ENCODE measurements at regions not wholly inside any gene's neighbourhood (a gene's known extent, or its start where the extent isn't known, plus 50 kb on each side); places are given as distances from the start of the nearest gene placed in this dataset.
"Not testable (repeated sequence)": the region's sequence is repeated elsewhere in the genome, so short reads cannot be mapped to it uniquely, and the experiment has no call there.

DNA sequence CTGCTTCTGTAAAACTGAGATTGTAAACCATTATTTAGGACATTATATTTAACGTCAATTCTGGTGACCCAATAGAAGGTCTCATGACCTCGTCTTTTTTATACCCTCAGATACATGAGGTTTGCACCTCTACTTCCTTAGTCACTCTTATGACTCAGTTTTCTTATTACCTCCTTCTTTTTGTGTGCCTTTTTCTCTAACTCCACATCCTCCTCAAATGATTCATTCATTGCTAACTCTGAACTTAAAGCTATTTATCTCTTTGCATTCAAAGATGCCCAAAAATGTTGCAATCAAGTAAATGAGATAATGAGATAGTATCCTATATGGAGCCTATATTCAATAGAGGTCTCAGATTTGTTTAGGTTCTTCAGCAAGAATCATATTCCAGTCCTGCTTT, 121.0 kb upstream of the KYNU start:
- no peak for DNase-seq

DNA sequence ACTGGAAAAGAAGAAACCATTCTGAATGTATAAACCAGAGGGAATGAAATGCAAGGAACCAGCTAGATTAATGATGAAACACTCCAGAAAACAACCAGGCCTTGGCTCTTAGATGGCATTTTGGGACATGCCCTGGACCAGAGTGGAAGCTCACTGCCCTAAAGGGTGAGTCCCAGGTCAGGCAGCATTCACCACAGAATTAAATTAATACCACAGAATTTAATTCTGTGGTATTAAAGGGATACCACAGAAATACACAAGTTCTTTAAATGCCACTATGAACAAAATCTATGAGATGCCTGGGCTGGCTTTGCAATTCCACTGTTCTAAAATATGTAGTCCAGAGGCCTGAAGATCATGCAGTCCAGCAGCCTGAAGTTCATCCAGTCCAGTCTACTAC, 122.3 kb upstream of the KYNU start:
- no peak for DNase-seq

DNA sequence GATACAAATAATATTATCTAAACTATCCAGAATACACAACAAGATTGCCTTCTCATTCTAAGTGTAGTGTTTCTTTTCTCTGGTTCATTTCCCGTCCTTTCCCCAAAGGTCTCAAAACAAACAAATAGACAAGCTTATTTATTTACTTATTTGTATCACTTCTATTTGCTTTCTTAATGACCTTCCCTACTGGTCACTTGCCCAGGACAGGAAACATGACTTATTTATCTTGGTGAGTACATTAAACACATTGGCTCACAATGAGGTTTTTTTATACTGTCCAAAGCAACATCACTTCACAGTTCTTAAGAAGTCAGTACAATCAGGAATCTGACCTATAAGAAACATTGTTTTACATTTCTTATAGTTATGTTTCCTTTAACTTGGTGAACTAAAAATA, 123.3 kb upstream of the KYNU start:
- DNase-seq = no peak

DNA sequence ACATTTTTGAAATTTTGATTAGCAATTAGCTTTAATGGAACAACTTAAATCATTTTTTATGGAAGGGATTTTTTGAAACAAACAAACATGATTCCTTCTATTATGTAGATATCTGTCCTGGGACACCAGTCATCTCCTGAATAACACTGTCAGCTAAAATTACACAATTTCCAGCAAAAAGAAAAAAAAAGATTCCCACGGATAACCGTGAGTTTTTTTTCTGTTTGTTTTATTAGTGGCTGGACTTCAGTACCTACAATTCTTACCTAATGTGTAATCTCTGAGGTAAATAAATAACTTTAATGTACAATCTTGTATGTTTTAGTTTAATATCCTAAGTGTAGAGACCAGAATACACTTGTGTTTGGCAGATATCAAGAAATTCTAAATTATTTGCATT, 126.6 kb upstream of the KYNU start:
- DNase-seq = no peak

DNA sequence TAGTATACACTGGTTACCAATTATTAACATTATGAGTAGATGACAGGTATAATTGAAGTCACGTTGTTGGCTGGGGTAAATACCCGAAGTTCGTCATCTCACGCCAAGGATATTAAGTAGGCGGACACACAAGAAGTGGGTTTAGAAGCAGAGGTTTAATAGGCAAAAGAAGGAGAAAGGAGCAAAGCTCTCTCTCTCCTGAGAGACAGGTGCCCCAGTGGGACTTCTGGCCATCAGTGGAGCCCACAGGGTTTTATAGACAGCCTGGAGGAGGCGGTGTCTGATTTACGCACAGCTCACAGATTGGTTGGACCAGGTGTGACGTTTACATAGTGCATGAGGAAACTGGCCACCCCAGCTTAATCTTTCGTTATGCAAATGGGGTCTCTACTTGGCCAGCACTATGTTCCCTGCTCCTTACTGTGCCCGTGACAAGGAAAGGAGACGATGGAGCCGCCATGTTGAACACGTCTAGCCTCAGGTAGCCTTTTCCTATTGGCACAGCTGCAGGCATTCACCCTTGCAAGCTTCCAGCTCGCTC, 128.8 kb upstream of the KYNU start:
- DNase-seq = no peak

DNA sequence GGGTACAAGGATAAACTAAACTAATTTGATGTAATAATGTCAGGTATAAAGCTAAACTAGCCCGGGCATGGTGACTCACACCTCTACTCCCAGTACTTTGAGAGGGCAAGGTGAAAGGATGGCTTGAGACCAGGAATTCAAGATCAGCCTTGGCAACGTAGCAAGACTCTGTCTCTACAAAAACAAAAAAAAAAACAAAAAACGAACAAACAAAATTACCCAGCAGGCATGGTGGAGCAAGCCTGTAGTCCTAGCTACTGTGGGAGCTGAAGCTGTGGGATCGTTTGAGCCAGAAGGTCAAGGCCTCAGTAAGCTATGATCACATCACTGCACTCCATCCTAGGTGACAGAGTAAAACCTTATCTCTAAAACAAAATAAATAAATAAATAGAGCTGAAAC, 131.8 kb upstream of the KYNU start:
- DNase-seq = no peak

DNA sequence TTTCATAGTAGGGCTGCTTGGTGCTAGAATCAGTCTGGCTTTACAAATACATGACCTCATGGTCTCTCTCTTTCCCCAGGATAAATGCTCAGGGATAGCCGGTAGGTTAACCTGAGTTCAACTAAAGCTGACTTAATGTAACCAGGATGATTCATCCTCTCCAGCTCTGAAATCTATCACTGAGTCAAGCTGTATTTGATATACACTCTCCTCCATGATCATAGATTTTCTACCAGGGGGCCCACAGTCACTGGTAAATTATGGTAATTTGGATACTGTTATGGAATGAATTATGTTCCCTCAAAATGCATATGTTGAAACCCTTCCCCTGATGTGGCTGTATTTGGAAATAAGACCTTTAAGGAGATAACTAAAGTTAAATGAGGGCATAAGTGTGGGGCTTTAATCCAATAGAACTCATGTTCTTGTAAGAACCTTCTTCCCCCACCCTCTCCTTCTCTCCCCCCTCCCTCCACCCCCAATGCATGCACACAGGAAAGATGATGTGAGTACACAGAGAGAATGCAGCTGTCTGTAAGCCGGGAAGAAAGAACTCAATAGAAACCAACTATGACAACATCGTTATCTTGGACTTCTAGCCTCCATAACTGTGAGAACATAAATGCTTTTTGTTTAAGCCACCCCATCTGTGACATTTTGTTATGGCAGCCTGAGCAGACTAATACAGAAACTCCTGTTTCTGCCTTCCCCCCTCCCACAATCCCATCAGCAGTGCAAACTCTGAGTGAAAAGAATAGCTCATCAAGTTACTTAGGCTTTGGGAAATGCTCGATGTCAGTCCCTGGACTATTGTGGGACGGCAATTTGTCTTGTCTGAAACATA, 134.9 kb upstream of the KYNU start:
- no peak for DNase-seq

DNA sequence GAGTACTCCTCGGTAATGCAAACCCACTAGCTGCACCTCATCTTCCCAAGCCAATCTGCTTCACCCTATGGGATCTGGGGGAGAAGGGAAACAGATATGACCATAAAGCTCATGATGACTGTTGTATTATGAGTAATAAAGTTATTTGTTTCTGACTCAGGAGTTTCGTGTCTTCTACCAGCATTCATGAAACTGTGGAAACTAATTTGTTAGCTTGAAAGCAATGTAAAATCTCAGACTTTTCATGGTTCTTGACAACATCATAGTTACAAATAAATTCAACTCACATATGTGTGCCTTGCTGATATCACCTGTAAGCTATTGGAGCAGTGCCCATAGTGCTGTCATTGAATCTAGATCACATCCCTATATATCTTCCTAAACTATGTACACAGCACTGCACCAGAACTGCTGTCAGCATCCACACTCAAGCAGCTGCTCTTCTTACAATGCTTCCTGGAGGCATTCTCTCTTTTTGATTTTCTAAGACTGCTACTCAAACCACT, 135.6 kb upstream of the KYNU start:
- DNase-seq = no peak

DNA sequence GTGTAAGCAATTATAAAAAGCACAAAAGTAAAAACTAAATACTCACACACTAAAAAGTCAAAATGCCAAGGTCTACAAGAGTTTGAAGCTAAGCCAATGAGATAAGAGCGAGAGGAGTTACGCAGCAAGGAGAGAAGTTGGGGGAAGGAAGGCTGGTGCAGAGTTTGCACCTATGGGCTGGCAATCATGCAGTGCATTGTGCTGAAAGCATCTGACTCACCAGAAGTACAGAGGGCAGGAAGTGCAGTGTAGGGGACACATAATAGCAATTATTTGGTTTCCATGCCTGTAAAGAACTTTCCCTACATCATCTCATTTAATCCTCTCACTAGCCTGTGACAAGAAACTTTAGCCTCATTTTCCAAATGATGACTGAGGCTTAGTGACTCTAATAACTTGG, 142.7 kb upstream of the KYNU start:
- DNase-seq = no peak

DNA sequence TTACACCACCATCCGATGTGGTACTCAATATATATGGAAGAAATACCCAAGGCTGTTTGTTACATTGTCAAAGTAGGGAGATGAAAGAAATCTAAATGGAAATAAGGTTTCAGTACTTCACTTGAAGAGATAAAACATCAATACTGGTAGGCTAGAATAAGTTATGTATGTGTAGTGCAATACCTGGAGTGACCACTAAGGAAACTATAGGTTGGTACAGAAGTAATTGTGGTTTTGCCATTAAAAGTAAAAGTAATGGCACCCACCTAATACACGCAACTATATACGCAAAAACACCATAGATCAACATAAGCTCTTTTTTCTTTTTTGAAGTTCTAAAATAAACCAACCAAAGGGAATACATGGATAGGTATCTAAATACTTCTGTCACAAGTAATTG, 143.2 kb upstream of the KYNU start:
- no peak for DNase-seq

DNA sequence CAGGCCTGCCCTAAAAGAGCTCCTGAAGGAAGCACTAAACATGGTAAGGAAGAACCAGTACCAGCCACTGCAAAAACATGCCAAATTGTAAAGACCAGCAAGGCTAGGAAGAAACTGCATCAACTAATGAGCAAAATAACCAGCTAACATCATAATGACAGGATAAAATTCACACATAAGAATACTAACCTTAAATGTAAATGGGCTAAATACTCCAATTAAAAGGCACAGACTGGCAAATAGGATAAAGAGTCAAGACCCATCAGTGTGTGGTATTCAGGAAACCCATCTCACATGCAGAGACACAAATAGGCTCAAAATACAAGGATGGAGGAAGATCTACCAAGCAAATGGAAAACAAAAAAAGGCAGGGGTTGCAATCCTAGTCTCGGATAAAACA, 147.7 kb upstream of the KYNU start:
- not testable (repeated sequence) for DNase-seq

DNA sequence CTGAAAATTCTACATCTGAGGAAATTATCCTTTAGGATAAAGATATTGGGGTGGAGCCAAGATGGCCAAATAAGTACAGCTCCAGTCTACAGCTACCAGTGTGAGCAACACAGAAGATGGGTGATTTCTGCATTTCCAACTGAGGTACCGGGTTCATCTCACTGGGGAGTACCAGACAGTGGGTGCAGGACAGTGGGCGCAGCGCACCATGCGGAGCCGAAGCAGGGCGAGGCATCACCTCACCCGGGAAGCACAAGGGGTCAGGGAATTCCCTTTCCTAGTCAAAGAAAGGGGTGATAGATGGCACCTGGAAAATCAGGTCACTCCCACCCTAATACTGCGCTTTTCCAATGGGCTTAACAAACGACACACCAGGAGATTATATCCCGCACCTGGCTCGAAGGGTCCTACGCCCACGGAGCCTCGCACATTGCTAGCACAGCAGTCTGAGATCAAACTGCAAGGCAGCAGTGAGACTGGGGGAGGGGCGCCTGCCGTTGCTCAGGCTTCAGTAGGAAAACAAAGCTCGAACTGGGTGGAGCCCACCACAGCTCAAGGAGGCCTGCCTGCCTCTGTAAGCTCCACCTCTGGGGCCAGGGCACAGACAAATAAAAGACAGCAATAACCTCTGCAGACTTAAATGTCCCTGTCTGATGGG, 149.5 kb upstream of the KYNU start:
- not testable (repeated sequence) for DNase-seq

DNA sequence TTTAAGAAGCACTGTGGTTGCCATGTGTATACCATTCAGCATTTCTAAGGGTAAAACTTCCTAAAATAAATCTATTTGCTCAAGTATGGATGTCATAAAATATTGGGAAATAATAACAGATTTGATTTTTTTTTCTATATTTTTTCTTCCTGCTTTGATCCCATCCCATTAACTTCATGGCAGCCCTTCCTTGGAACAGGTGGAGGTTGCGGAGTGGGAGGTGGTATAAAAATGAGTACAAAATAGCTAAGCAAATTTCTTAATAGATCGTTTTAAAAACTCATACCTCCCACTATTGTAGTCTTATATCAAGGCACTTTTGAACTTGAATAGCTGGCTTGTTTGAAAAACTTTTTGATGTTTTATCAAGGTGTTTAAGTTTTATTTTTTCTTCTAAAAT, 152.1 kb upstream of the KYNU start:
- DNase-seq = no peak

DNA sequence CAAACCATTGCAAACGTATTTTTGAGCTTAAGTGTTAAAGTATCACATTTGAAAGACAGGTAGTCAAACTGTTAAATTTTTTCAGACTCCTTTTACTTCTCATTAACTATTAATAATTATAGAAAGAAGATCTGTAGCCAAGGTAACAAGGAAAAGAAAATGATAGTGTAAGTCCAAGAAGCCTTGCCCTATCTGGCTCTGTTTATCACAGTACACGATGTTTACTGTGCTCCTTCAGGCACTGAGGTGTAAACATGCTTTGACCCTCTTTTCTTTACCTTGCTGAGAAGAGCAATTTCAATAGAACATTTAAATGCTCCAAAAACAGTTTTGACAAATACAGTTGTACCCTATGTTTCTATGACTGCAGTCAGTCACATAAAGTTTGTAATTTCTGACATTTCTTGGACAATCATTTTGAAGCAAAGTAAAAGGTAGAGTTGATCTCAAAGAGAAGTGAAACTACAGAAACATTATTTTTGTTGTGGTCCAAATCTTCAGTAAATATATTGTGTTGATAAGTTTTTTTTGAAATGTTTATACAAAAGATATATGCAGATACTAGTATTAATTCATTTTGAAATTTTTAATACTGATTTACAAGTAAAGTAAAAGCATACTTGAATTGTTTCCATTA, 152.6 kb upstream of the KYNU start:
- no peak for DNase-seq

DNA sequence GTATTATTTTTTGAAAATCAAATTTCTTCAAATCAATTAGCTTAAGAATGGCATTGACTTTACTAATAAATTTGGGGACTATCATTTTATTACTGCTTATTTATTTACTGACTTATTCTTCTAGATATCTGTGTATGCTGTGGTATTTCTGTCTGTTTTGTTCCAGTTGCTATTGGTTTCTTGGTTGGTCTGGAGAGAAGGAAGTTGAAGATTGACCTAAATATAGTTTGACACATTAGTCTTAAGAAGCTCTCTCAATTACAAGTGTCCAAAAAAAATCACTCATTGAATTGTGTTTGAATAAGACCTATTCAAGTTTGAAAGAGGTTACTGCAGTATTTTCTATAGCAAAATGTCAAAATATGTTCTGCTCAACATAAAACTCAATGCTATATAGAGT, 153.3 kb upstream of the KYNU start:
- DNase-seq = no peak

DNA sequence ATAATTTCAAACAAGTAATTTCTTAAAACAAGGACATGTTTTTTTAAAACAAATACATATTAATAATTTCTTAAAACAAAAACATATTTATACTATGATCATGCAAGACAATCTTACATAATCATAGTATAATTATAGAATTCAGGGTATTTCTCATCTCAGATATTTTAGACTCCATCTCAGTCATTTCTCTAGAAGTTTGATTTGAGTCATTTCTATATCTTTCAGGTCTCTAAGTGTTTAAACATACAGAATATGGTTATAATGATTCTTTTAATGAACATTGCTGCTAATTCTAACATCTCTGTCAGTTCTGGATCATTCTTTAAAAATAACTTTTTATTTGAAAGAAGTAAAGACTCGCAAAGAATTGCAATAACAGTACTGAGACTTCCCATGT, 154.2 kb upstream of the KYNU start:
- no peak for DNase-seq

DNA sequence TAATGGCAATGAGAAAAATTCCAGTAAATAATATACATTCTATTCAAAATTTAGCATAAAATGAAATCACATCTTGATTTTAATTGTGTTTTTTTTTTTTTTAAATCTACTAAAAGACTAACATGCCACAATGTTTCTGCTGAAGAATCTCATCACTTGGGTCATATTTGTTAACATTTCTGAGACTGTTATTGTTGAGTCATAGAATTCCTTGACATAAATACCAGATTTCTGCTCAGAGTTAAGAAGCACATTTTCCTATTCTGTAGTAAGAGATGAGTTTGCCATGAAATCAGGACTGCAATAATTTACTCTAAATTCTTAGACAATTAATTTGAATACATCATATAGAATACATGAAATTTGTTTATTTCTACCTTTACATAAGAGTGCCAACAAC, 154.9 kb upstream of the KYNU start:
- no peak for DNase-seq

DNA sequence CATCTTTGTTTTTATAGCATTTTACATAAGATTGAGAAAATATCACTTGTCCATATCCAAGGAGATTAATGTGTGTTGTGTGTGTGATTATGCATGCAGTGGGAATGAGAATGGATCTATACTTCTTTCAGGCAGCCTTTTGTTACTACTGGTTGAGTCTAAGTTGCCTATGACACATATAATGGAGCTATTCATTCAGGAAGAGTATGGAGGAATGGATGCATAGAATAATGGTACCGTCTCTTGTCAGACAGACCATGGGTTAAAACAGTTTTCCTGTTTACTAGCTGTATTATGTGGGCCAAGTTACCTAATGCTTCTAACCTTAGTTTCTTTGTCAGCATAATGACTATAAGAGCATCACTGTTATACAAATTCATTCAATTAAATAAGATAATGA, 155.4 kb upstream of the KYNU start:
- no peak for DNase-seq

DNA sequence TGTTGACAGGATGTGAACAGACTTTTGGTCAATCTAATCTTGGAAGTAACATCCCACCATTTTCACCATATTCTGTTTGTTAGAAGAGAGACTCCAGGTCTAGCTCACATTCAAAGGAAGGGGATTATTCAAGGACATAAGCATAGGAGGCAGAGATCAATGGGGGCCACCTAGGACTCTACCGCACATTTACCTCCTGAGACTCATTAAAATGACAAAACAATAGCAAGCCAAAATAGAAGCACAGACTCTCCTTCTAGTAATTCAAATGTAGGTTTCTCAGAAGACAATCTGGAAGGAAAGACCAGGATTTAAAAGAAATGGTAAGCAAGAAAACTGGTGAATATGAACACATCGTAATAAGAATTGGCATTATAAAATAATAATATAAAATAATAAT, 156.4 kb upstream of the KYNU start:
- no peak for DNase-seq

DNA sequence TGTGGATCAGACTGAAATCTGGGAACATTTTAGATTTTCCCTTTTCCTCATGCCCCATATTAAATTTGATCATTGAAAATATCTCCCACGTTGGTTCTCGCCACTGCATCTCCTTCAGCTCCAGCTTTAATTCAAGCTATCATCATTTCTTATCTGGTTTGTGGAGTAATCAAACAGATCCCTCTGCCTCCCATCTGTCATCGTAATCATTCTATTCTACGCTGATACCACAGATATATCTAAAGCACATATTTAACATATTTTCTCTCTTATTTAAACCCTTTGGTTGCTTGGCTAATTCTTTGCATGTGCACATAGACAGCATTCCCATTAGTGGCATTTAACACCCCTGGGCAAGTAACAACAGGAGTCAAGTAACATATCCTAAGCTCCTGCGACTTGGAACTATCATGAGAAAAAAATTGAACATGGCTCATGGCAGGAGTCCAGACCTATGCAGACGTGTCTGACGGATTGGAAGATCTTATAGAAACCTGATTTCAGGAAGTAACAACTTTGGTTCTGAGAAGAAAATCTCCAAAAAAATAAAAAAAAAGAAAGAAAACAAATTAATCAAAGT, 158.8 kb upstream of the KYNU start:
- no peak for DNase-seq

DNA sequence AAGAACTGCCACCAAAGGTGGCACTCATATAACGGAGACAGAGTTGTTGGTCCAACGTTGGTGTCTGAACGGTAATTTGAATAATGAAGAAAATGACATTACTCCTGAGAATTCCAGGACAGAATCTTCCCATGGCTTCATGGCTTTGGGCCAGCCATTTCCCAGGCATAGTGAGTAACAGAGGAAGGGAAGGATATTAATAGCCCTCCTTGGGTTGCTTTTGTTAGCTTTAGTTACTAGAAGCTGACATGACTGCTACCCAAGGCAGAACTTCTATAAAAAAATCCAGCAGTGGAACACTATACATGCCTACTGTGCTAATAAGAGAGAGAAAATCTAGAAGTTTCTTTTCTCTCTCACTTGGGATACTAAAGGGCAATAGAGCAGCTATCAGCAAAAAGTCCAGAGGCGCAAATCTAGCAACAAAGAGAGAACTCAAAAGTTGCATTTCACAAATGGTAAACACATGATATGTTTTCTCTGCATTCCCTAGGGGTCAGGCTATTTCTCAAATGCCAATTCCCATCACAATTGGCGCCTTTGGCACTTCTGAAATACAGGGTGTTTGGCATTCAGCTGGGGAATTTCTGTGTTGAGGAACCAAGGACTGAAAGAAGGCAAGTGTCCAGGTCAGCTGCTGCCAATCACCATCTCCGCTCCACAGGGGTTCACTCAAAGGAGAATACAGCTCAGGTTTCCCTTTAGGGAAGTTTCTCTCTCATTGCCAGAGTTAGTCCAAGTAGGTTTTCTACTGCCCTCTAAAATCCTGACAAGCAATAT, 160.8 kb upstream of the KYNU start:
- DNase-seq = no peak

DNA sequence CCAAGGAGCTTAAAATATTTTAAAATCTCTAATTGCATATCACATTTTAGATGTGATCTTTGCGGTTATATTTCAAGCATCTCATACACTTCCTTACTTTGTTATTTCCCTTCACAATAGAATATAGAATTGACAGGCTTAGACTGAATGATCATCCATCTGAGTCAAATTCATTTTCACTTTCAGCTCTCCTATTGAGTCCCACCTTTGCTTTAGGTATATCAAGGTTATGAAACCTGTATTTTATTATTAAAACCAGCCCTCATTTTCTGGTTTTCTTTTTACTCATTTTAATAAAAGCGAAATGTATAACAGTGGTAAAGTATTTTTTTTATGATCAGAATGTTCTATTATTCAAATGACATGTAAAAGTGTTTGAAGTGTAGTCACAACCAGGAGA, 162.9 kb upstream of the KYNU start:
- no peak for DNase-seq

DNA sequence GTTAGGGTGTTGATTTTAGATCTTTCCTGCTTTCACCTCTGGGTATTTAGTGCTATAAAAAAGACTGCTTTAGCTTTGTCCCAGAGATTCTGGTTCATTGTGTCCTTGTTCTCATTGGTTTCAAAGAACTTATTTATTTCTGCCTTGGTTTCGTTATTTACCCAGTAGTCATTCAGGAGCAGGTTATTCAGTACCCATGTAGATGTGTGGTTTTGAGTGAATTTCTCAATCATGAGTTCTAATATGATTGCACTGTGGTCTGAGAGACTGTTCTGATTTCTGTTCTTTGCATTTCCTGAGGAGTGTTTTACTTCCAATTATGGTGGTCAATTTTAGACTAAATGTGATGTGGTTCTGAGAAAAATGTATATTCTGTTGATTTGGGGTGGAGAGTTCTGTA, 167.1 kb upstream of the KYNU start:
- no peak for DNase-seq
